GM19035 (cell line): ENCODE measurements at regions not wholly inside any gene's neighbourhood (a gene's known extent, or its start where the extent isn't known, plus 50 kb on each side); places are given as distances from the start of the nearest gene placed in this dataset.

Experiments used
- ATAC-seq: cut with Tn5 transposase; IDR thresholded peaks from one replicate; pipeline ENCODE4 v1.9.1; 2021; ENCODE audit not compliant: unreplicated experiment

- ATAC-seq, result peak; percentile 82
Measured at GRCh38 chr7:96495751-96496216, 173.9 kb upstream of the SLC25A13 start.

DNA sequence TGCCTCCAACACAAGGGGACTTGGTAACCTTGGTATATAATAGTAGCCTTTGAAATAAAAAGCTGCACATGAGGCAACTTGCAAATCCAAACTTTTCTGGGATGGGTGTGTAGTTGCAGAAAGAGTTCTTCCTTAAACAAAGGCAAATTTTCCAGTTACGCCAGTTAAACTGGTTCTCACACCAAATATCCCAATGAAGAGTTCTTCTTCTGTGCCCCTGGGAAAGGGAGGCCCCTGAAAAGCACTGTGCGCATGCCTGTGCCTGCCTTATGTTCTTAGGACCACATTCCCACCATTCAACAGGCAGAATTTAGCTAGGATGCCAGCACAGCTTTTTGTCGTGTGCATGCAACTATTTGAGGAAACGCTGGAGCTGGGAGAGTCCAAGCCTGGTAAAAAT, 164.8 kb upstream of the SLC25A13 start:
- no peak for ATAC-seq

- no peak for ATAC-seq
Measured at GRCh38 chr7:96484845-96485244, 162.9 kb upstream of the SLC25A13 start.

DNA sequence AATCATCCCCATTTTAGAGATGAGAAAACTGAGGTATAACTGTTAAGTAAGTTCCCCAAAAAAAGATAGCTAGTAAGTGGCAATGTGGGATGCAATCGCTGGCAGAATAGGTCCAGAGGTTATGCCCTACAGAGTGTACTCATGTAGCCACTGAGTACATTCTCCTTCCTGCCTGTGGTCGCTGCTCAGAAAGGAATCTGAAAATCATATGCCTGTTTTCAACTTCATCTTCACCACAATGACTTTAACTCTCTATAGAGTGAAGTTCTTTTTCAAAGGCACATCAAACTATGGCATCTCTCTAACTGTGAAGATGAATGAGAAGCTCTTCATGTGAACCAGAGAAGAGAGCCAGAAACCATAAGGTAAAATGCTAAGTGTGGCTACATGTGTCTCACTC, 162.2 kb upstream of the SLC25A13 start:
- no peak for ATAC-seq

DNA sequence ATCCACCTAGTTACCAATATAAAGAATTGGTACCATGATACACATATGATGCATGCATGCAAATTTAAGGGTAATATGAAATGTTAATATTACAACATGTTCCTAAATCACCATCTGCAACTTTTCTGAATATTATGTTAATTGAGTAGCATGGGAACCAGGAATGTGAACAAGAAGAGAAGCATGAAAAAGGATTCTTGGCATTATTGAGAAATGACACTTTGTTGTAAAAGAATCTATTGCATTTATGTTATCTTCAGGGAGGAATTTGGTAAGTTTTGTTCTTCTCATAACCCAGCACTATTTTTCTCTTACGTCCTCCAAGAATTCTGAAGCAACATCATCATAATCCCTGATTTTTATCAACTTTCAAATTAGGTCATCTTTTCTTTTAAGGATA, 159.9 kb upstream of the SLC25A13 start:
- no peak for ATAC-seq

DNA sequence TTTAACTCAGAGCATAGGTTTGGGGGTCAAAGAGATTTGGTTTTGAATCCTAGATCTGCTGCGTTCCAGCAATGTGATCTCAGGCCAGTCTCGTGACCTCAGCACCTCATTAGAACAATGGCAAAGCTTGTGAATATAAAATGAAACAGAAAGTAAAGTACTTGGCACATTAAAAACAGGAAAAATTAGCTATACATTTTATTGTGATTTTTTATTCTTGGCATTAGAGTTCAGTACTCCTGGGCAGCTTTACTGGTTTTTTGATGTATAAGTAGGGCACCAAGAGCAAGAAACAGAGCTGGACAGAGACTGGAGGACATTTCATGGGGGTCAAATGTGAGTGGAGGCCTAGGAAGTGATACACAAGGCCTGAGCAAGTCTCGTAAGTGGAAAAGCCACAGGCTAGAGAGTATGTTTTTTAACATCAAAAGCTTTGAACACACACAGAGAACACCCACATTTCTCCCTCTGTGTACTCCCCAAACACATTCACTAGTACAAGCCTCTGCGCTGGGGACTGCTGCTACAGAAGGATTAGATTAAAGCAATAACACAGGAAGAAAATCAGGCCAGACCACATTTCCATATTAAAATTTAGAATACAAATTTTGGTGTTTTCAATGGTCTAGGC, 157.2 kb upstream of the SLC25A13 start:
- ATAC-seq, result no peak

- no peak for ATAC-seq
Measured at GRCh38 chr7:96471606-96472005, 149.7 kb upstream of the SLC25A13 start.

DNA sequence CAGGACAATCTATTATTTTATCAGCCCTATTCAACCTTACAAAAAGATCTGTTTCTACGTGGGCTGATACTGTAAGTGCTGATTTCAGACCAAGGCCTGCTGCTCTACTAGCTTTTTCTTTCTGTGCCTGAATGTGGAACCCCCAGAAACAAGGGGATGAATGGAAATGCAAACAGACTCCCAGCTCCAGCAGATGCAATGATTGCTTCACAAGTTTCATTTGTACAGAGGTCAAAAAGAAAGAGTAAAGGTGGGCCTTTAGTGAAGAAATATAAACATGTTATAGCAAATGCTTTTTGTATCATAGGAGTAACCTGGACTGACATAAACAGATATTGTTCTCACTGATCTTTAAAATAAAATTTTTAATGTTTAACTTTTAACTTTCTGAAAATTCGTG, 130.2 kb upstream of the SLC25A13 start:
- no peak for ATAC-seq

GRCh38 chr7:96449094-96449493, 127.2 kb upstream of the SLC25A13 start:
- no peak for ATAC-seq

DNA sequence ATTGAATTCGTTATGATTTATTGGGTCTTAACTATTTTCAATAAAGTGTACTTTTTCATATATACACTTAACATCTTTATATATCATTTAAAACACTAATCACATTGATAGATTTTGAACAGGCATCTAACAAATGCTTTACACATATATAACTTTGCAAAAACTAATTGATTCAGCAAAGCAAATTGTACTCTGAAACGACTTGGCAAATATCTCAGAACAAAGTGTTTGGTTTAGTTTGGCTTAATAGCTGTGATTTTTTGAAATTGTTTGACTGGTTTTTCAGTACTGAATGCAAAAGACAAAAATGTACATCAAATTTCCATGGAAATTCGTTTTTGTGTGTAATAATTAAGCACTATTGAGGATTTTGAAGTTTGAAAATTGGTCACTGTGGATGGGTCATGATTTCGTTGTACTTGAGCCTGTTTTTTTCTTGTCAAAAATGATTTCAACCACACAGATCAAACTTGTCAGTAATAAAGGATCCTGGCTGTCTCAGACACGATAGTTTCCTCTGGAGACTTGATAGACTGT, 125.3 kb upstream of the SLC25A13 start:
- ATAC-seq, result no peak

GRCh38 chr7:96441436-96442084, 119.7 kb upstream of the SLC25A13 start:
- ATAC-seq, result no peak

GRCh38 chr7:96440328-96440727, 118.4 kb upstream of the SLC25A13 start:
- ATAC-seq, result no peak

GRCh38 chr7:96436880-96437279, 115.0 kb upstream of the SLC25A13 start:
- ATAC-seq, result no peak

- no peak for ATAC-seq
Measured at GRCh38 chr7:96430356-96430755, 108.5 kb upstream of the SLC25A13 start.

- no peak for ATAC-seq
Measured at GRCh38 chr7:96427143-96427542, 105.2 kb upstream of the SLC25A13 start.

- ATAC-seq, result no peak
Measured at GRCh38 chr7:96426685-96427084, 104.8 kb upstream of the SLC25A13 start.

DNA sequence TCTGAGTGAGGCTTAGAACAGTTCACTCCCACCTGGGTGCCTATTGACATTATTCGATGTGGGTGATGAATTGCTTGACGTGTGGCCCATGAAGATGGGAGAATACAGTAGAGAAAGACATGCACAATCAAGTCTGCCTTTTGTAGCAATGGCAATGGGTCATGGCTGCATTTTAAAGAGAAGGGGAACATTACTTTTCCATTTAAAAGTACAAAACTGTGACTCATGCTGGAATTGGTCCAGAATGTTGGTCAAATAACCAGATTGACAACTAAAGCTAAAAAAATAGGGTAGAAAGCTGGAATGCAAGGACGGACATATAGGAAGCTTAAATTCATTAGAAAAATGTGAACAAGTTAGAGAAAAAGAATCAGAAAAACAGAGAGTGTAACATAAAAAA, 104.1 kb upstream of the SLC25A13 start:
- no peak for ATAC-seq

DNA sequence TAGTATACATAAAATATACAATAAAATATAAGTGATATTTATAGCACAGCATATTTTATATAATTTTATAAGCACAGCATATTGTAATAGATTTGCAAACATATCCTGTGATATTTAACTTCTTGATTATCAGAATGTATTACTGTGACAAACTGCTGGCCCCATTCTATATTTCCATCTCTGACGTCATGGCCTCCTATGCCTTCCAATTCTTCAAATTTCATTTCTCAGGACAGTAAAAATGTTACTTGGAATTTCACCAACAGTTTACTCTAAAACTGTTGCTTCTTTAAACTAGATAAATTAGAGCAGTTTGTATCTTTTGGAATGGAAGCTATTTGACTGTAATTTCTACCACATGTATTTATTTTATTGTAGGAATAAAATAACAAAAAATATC, 102.5 kb upstream of the SLC25A13 start:
- no peak for ATAC-seq

DNA sequence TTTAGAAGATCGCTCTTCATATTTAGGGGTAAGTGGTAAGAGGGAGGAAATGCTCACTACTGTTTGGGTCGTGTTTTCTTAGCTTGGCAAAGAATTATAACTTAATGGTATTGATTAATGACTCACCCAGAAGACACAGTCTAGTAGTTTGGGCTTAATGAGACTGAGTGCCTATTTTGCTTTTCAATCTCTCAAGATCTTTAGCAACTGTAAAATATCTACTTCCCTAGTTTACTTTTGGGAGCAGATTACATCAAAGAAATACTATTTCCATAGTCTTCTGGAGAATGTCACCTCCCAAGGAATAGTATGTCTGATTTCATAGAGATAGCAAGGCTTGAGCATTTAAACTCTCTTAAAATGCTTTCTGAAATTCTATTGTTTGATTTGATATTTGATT, 100.5 kb upstream of the SLC25A13 start:
- ATAC-seq, result no peak

DNA sequence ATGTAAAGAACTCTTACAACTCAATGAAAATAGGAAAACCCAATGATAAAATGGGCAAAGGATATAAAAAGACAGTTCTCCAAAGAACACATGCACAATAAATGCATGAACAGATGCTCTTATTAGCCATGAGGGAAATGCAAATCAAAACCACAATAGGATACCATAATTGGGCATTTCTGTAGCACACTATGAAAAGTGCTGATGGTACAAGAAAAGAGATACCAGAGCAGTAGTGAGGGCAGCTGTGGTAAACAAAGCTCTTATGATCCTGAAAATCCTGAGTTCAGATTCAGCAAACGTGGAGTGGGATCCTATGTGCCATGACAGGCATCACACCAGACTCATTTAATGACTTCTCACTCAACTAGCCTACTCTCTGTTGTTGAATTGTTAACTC, 96.7 kb upstream of the SLC25A13 start:
- ATAC-seq, result no peak

GRCh38 chr7:96417784-96418183, 95.9 kb upstream of the SLC25A13 start:
- no peak for ATAC-seq

GRCh38 chr7:96416599-96416998, 94.7 kb upstream of the SLC25A13 start:
- ATAC-seq, result no peak

DNA sequence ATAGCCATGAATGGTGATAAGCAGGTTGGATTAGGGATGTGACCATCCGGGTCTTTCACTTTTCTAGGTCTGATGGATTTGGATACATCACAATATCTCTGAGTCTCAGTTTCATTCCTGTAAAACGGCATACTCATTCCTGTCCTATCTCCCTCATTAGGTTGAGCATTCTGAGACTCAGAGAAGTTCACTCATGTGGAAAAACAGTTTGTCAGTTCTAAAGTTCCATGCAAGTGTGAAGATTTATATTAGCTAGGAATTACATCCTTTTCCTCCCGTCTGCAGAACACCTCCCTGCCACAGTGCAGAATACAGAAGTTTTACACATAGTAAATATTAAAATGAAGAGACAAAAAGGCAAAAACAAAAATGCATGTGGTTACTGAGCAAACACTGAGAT, 94.2 kb upstream of the SLC25A13 start:
- ATAC-seq, result no peak
